D721Med (cell line): ENCODE measurements at regions not wholly inside any gene's neighbourhood (a gene's known extent, or its start where the extent isn't known, plus 50 kb on each side); places are given as distances from the start of the nearest gene placed in this dataset.

ENCODE experiments used
- DNase-seq: peaks from one replicate; pipeline ENCODE4 v3.0.0; 2011; ENCODE audit warnings: low spot score; ENCODE audit not compliant: insufficient read length
- FAIRE-seq: peaks from 2 replicates; lab custom pipeline; 2011; peaks lifted over from hg19 to GRCh38; lab: Jason Lieb, UNC
- CTCF ChIP-seq: IDR thresholded peaks from 2 replicates; pipeline ENCODE4 v1.5.1; 2012; ENCODE audit warnings: mild to moderate bottlenecking, control low read depth; ENCODE audit not compliant: insufficient read depth; ENCODE audit errors: missing control alignments

GRCh38 chr11:122170815-122171475 is 54.9 kb upstream of the BLID start:
- FAIRE-seq, result no peak
- DNase-seq, result no peak
- TF ChIP-seq CTCF, result no peak

- DNase-seq (no peak), FAIRE-seq (no peak)
- TF ChIP-seq CTCF, result no peak
Observed at GRCh38 chr11:122168218-122168617, 52.2 kb upstream of the BLID start.

GRCh38 chr11:122167100-122167499 is 51.1 kb upstream of the BLID start:
- FAIRE-seq (no peak), DNase-seq (no peak)

GRCh38 chr11:122165607-122166371 is 49.8 kb upstream of the BLID start:
- DNase-seq, result no peak
- FAIRE-seq, result no peak
- TF ChIP-seq CTCF, result no peak

More at GRCh38 chr11:122167100-122167499, 51.1 kb upstream of the BLID start:
- no peak for TF ChIP-seq CTCF
